ENCODE measurements at regions not wholly inside any gene's neighbourhood (a gene's known extent, or its start where the extent isn't known, plus 50 kb on each side); places are given as distances from the start of the nearest gene placed in this dataset.

GRCh38 chr19:30236587-30236986 lies 135.6 kb upstream of the ZNF536 start:
- Mint-ChIP-seq H3K4me1 (no peaks in the 10 kb centered on the region), H3K36me3 (no peaks in the 10 kb centered on the region), H3K4me3 (no peak overlapping the region), H3K9me3 (no peaks in the 10 kb centered on the region), H3K27me3 (ENCODE audit: low read depth) (peaks cover 86% of the 10 kb centered on the region), H3K27ac (no peak overlapping the region)
- TF ChIP-seq CTCF (IDR thresholded peaks at IDR 0.05; ENCODE audit: unreplicated experiment), result no peak
- DNase-seq (ENCODE audit: low spot score in 2 of 2, unreplicated experiment in 2 of 2), result no peak

GRCh38 chr19:30237140-30237539 lies 135.0 kb upstream of the ZNF536 start:
- H3K4me1 Mint-ChIP-seq, result no peaks in the 10 kb centered on the region
- H3K27ac Mint-ChIP-seq, result no peak overlapping the region
- no peaks in the 10 kb centered on the region for H3K9me3 Mint-ChIP-seq
- TF ChIP-seq CTCF (IDR thresholded peaks at IDR 0.05; ENCODE audit: unreplicated experiment), result no peak
- no peak overlapping the region for H3K4me3 Mint-ChIP-seq
- DNase-seq (ENCODE audit: low spot score in 2 of 2, unreplicated experiment in 2 of 2), result no peak
- H3K27me3 Mint-ChIP-seq (ENCODE audit: low read depth), result peaks cover 82% of the 10 kb centered on the region
- H3K36me3 Mint-ChIP-seq, result no peaks in the 10 kb centered on the region

GRCh38 chr19:30240904-30241695 lies 131.1 kb upstream of the ZNF536 start:
- DNase-seq (ENCODE audit: low spot score in 2 of 2, unreplicated experiment in 2 of 2), result no peak
- H3K4me3 Mint-ChIP-seq, result no peak overlapping the region
- no peak for TF ChIP-seq CTCF (IDR thresholded peaks at IDR 0.05; ENCODE audit: unreplicated experiment)
- no peaks in the 10 kb centered on the region for H3K36me3 Mint-ChIP-seq
- no peak overlapping the region for H3K27ac Mint-ChIP-seq
- peaks cover 68% of the 10 kb centered on the region for H3K27me3 Mint-ChIP-seq (ENCODE audit: low read depth)
- H3K9me3 Mint-ChIP-seq, result no peaks in the 10 kb centered on the region
- H3K4me1 Mint-ChIP-seq, result no peaks in the 10 kb centered on the region

GRCh38 chr19:30244533-30244932 lies 127.7 kb upstream of the ZNF536 start:
- H3K9me3 Mint-ChIP-seq, result no peaks in the 10 kb centered on the region

GRCh38 chr19:30245401-30246039 lies 126.7 kb upstream of the ZNF536 start:
- Mint-ChIP-seq H3K36me3 (no peaks in the 10 kb centered on the region), H3K27ac (no peak overlapping the region), H3K9me3 (no peaks in the 10 kb centered on the region), H3K4me1 (no peaks in the 10 kb centered on the region), H3K4me3 (no peak overlapping the region), H3K27me3 (ENCODE audit: low read depth) (peaks cover 64% of the 10 kb centered on the region)
- no peak for TF ChIP-seq CTCF (IDR thresholded peaks at IDR 0.05; ENCODE audit: unreplicated experiment)
- DNase-seq (ENCODE audit: low spot score in 2 of 2, unreplicated experiment in 2 of 2), result no peak

More at GRCh38 chr19:30244533-30244932, 127.7 kb upstream of the ZNF536 start:
- peaks cover 58% of the 10 kb centered on the region for H3K27me3 Mint-ChIP-seq (ENCODE audit: low read depth)
- no peaks in the 10 kb centered on the region for H3K36me3 Mint-ChIP-seq
- no peaks in the 10 kb centered on the region for H3K4me1 Mint-ChIP-seq
- no peak overlapping the region for H3K27ac Mint-ChIP-seq
- no peak overlapping the region for H3K4me3 Mint-ChIP-seq
- DNase-seq (ENCODE audit: low spot score in 2 of 2, unreplicated experiment in 2 of 2), result no peak
- no peak for TF ChIP-seq CTCF (IDR thresholded peaks at IDR 0.05; ENCODE audit: unreplicated experiment)

All from mesothelial cell of epicardium (in vitro differentiated cells).